GM18870 (cell line): ENCODE measurements at regions not wholly inside any gene's neighbourhood (a gene's known extent, or its start where the extent isn't known, plus 50 kb on each side); places are given as distances from the start of the nearest gene placed in this dataset.

Experiments
- ATAC-seq: cut with Tn5 transposase; IDR thresholded peaks from one replicate; pipeline ENCODE4 v1.9.1; 2021; ENCODE audit warnings: moderate library complexity; ENCODE audit not compliant: unreplicated experiment

DNA sequence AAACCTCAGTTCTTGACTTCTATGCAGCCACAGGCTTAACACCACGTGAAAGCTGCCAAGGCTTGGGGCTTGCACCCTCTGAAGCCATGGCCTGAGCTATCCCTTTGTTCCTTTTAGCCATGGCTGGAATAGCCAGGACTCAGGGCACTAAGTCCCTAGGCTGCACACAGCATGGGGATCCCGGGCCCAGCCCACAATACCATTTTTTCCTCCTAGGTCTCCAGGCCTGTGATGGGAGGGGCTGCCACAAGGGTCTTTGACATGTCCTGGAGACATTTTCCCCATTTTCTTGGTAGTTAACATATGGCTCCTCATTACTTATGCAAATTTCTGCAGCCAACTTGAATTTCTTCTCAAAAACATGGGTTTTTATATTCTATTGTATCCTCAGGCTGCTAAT, 619.1 kb downstream of the NYAP2 start:
- ATAC-seq = no peak

DNA sequence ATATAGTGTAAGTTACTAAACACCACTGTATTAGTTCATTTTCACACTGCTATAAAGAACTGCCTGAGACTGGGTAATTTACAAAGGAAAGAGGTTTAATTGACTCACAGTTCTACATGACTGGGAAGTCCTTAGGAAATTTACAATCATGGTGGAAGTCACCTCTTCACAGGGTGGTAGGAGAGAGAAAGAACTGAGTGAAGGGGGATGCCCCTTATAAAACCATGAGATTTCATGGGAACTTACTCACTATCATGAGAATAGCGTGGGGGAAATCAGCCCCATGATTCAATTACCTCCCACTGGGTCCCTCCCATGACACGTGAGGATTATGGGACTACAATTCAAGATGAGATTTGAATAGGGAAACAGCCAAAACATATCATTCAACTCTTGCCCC, 618.0 kb downstream of the NYAP2 start:
- ATAC-seq = no peak

DNA sequence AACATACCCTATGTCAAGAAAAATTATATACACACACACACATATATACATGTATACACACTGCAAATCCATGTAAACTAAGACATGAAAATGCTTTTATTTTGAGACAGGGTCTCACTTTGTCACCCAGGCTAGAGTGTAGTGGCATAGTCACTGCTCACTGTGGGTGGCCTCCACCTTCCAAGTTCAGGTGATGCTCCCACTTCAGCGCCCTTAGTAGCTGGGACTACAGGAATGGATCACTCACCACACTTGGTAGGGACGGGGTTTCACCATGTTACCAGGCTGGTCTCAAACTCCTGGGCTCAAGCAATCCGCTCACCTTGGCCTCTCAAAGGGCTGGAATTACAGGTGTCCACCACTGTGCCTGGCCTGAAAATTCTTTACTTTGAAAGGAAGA, 617.6 kb downstream of the NYAP2 start:
- no peak for ATAC-seq

DNA sequence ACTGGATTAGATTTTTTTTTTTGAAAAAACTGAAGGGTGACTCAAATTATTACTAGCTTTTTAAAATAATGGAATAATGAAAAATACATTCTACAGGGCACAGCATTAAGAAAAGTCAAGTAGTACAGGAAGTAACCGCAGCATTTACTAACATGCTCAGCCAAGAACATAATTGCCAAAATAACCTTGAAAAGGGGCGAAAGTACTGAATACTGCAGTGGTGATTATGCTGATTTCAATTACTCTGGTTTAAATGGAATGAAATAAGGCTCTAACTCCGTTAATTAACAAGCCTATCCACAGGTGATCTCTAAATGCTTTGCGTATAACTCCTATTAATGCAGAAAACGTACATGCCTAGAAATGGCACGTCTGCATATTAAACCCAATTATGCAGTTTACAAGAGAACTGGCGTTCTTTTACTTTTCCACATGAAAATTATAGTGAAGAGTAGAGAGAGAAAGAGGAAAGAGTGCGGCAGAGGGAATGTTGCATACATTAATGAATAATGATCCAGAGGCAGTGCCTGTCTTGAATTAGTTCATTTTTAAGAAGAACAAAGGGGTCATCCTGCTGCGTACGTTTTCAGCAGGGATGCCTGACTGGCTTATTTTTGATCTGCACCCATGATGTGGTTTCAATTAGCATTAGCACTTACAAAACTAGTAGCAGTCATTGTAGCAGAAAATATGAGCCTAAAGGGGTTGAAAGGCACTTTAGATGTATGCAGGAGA, 612.4 kb downstream of the NYAP2 start:
- ATAC-seq = no peak

DNA sequence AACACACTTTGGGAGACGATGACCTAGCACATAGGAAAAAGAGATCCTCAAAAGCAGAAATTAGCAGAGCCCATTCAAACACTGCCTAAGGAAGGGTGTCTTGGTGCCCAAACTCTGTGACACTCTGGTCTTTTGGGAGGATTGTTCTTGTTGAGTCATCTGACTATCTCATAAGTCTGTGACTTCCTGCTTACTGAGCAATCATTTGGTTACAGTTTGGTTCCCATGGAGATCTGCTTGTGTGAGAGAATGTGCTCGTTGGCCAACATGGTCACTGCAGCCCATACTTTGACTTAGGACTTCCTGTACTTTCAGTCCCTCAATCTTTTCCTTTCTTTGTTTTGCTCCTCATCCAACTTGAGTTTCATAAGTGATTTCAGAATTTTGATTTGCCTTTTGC, 602.9 kb downstream of the NYAP2 start:
- no peak for ATAC-seq

DNA sequence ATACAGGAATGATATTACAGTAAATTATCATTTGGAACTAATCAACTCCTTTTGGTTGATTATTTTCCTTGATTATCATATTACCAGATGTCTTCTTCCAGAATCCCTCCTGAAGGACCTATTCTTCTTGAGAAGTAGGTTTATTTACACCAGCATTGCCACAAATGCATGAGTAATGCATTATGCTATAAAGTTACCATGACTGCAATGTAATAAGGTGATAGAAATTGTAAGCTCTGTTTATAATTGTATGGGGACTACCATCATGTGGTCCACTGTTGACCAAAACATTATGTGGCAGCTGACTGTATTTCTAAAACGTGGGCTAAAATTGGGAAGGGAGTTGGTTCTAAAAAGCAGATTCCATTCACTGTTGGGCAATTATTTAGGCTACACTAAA, 602.2 kb downstream of the NYAP2 start:
- ATAC-seq = no peak

DNA sequence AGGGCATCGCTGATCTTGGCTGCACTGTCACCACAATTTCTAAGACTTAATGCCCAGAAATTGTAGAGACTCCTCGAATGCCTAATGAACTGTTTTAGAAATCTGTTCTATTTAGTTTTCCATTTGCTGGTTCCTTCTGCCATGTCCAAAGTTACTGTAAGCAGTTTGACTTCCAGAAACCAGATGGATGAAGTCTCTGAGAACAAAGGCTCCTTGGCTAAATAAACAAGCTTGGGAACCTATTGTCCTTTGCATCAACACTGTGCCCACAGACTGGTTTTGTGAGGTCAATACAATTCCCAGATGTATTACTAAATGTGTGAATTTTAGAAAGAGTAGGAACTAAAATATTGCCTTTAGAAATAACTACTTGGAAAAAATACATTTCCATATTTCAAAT, 600.2 kb downstream of the NYAP2 start:
- ATAC-seq = no peak

DNA sequence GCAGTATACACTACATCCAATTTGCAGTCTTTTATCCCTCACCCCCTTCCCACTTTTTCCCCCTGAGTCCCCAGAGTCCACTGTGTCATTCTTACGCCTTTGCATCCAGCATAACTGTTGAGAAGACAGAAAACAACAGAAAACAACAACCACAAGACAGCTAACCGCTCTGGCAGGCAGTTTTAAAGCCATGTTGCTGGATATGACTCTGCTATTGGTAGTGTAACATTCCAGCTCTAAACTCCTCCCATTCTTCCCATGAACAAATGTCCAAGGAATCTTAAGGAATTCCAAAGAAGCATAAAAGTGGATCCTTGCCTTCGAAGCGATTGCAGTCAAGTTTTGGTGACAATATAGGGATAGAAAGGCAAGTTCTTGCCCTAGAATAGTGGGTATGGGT, 599.1 kb downstream of the NYAP2 start:
- no peak for ATAC-seq

DNA sequence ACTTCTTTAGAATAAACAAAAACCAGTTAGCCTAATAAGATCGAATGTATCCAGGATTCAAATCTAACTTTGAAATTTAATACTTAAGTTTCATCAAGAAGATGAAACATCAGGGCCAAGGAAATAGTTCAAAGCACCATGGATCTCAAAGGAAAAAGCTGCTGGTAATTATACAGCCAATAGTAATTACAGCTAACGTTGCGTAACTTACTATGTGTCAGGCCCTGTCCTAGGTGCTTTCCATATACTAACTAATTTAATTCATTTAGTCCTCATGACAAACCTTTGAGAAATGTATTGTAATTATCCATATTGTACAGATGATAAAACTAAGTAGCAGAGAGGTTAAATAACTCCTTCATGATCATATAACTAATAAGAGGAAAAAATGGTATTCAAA, 598.6 kb downstream of the NYAP2 start:
- no peak for ATAC-seq

DNA sequence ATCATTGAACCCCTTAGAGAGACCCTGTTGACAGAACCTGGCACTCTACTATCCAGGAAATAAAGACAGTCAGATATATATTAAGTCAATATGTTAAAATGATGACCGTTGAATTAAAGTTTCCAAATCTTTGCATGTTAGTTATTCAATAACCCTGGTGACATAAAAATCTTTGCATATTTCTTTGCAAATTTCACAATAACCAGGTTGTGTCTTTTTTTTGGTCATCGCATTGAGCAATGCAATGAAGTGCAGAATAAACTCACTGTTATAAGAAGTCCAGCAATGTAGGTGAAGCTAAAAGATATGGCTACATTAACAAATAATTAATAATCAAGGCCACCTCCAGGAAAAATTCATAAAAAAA, 596.9 kb downstream of the NYAP2 start:
- no peak for ATAC-seq

DNA sequence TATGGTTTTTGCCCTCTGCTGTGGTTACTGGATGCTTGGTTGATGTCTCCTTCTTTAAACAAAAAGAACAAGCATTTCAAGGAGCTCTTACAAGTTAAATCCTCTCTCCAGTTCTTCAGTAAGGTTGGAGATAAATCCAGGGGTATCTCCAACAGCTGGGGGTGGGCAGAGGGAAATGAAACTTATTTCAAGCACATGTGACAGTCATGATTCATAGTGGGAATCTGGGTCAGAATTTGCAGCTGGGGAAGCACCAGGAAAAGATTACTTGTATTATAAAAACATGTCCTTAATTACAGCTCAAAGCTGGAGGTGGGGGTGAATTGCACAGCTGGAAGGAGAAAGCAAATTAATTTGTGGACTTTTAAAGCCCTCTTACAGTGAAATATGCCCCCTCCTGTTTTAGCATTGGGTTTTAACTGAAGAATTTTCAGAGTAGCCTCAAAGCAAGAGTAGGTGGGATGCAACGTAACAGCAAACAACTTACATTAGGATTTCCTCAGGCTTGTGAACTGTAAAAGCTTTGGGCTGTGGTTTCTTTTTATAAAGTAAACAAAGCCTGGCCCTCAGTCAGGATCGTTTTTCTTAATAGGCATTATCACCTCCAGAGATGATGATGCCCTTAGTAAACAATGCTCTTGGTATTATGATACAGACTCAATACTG, 596.4 kb downstream of the NYAP2 start:
- ATAC-seq = no peak

DNA sequence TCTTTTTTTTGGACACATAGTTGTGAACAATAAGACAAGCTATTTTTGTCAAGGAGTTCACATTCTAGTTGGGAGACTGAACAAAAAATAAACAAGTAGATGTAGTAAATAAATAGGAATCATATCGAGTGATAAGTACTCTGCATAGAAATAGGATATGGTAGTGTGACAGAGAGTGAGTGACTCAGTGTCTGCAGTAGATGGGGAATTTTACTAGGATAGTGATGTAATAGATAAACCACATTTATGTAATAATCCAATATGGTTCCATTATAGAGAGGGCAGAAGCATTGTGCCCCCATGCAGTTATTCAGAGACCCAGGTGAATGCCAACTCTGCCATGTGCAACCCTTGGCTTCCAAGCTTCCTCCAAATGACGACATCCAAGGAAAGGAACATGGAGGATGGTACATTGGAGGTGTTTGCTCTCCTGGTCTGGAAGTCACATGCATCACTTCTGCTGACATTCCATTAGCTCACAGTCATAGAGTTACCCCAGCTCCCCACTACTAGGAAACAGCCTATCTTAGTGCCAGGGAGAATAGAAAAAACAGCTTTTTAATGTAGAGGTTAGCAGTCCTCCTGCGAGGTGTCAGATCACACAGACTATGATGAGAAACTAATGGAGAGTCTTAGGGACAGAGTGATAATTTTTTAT, 595.4 kb downstream of the NYAP2 start:
- ATAC-seq = no peak

DNA sequence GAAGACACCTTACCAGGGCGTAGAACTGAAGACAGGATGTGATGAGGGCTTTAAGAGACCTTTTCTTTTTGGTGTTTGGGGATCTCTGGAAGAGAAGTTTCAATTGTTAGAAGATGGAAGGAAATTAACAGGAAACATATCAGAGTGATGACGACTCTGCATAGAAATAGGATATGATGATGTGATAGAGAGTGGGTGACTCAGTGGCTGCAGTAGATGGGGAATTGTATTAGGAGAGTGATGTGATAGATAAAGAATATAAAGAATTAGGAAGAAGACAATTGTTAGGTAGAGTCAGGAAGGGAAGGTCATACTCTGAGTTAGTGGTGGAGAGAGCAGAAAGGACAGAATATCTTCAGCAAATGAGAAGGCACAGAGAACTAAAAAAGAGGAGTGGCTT, 593.9 kb downstream of the NYAP2 start:
- no peak for ATAC-seq

DNA sequence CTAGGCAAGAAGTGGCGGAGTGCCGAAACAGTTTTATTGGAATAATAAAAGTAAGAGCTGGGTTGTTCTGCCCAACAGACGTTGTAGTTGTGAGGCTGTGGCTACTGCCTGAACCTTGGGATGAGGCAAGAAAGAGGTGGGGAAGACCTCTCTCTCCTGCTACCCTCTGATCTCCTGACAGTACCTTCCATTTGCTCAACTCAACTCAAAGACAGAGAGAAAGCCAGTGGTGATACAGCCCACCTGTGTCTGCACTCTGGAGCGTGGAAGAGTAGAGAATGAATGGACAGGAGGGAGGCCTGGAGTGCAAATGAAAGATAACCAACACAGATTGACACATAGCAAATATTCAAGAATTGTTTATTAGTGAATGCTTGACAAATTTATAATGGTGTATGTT, 590.3 kb downstream of the NYAP2 start:
- ATAC-seq = no peak

DNA sequence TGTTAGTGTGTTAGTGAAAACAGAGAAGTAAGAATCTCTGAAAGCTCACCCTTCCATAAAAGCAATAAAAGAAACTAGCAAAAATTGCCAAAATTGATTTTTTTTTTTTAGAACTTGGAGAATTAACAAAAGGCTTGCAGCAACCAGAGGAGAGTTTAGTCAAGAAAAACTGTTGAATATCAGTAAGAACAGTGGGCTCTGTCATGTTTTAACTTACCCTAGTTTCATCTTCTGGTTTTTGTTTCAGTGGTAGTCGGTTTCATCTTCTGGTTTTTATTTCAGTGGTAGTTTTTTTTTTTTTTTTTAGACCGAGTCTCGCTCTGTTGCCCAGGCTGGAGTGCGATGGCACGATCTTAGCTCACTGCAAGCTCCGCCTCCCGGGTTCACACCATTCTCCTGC, 580.9 kb downstream of the NYAP2 start:
- ATAC-seq = no peak

DNA sequence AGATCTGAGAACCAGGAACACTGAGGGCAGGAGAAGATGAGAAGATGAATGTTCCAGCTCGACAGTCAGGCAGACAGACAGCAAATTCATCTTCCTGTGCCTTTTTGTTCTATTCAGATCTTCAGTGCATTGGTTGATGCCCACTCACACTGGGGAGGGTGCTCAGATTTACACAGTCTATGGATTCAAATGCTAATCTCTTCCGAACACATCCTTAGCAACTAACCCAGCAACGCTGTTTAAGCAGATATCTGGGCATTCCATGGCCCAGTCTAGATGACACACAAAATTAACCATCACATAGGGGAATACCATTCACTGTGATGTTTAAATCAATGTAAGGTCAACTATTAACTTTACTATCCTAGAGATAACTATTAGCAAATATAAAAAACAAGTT, 571.9 kb downstream of the NYAP2 start:
- ATAC-seq = no peak

DNA sequence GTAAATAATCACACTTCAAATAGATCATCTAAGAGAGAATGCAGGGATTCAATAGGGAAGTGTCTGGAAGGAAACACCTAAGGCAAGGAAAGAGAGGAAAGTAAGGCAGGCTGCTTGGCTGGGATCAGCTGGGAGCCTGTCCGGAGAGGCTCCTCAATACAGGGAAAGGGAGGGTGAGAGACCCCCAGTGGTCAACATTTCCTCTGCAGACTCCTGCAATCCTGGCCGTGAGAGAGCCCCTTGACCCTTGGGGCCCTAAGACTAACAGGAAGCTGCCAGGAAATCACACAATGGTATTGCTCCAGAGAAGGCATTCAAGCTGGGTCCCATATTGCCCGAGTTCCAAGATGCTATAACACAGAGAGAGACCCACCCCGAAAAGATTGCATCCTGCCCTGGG, 549.4 kb downstream of the NYAP2 start:
- ATAC-seq = no peak

DNA sequence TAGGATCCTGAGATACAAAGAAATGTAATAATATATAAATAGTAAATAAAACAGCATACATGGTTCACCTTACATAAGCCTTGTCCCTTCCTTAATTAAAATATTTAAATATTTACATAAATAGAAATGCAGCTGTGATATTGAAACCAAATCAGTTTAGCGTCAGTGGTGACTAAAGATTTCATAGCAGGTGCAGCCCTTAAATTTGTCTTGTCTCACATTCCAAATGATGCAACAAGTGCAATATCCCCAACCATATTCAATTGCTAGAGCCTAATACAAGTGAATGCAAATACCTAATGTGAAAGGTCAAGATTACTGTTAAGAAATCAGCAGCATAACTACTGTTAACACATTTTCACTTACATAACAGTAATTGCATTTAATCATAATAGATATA, 539.5 kb downstream of the NYAP2 start:
- no peak for ATAC-seq

DNA sequence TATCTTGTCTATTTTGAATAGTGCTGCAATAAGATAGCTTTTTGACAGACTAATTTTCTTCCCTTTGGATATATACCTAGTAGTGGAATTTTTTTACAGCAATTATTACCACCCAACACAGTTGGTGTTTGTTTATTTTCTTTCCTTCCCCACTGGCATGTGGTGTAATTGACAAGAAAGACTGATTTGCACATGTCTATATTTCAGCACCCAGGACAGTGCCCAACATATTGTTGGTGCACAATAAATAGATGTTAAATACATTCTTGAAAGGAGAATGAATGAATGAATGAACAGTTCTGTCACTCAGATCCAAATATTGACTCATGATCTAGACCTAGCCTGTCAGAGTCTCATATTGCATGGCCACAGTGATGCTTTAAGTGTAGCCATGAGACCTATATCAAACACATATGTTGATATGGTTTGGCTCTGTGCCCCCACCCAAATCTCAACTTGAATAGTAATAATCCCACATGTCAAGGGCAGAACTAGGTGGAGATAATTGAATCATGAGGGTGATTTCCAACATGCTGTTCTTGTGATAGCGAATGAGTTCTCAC, 538.2 kb downstream of the NYAP2 start:
- ATAC-seq = no peak

DNA sequence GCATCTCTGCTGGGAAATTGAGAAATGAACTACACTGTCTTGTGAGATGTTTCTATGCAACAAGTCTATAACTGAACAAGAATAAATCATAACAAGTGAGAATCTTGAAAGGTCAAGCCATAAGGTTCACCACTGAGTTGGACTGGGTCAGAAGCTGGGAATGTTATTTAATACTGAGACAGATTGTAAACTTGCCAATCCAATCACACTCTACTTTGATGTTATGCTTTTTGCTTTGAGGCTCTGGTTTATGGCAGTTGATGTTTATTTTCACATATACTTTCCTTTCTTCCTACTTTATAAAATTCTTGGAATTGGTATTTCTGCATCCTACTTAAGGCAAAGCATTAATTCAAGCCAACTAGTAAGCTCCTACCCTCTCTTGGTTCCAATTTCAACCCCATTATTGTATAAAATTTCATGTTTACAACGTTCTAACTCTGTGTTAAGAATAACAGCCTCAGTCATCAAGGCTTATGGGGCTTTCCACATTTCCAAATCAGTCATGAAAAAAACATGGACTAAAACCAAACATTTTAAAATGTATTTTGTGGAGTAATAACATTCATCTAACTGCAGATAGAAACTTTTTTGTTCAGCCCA, 533.4 kb downstream of the NYAP2 start:
- ATAC-seq = no peak

DNA sequence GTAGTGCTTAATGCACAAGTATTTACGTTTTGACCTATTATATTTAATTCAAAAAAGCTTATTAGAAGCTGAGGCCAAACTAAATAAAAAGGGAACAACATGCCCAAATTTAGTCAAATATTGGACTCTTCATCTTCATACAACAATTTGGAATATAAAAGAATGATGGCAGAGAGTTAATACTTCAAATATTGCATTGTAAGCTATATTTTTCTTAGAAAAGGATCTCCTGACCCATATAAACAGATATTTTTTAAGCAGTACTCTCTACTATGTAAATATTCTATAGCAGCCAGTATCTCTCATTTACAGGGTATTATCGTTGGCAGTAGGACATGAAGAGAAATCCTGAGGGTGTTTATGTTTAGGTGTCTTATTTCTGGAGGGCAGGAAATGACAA, 531.2 kb downstream of the NYAP2 start:
- no peak for ATAC-seq
